ENCODE measurements at regions not wholly inside any gene's neighbourhood (a gene's known extent, or its start where the extent isn't known, plus 50 kb on each side); places are given as distances from the start of the nearest gene placed in this dataset.

- peaks cover 2 to 5% (median 2%) of the 10 kb centered on the region in 3 donors for H3K27me3 Mint-ChIP-seq (ENCODE audit: low read depth in 3 of 3)
- DNase-seq, result no peak
- H3K4me1 Mint-ChIP-seq, result no peaks in the 10 kb centered on the region
- H3K36me3 Mint-ChIP-seq, result peaks cover 0 to 3% (median 0%) of the 10 kb centered on the region in 3 donors
- H3K9me3 Mint-ChIP-seq, result peaks cover 0 to 12% (median 5%) of the 10 kb centered on the region in 6 donors
- no peak overlapping the region for H3K4me3 Mint-ChIP-seq
- no peak overlapping the region for H3K27ac Mint-ChIP-seq
Measured at GRCh38 chr20:39605908-39606307, 643.8 kb downstream of the DHX35 start.

DNA sequence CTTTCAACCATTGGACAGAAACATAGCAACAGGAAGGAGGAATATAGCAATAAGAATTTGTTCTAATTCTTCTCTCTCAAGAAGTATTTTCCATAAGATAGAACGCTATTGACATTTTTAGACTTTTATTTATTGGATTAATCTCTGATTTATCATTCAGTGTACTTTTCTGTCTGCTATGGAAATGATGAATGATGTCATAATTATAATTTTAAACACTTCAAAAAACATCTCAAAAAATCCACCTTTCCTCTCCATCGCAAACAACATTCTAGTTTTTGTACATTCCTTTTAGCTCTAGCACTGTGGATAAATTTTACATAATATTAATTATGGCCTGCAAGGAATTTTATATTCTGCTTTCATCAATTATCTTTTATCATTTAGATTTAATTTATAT lies 643.2 kb downstream of the DHX35 start:
- Mint-ChIP-seq H3K4me1 (no peaks in the 10 kb centered on the region), H3K36me3 (peaks cover 0 to 3% (median 0%) of the 10 kb centered on the region in 3 donors), H3K27ac (no peak overlapping the region), H3K27me3 (ENCODE audit: low read depth in 3 of 3) (peaks cover 2 to 5% (median 2%) of the 10 kb centered on the region in 3 donors), H3K4me3 (no peak overlapping the region), H3K9me3 (peaks cover 0 to 8% (median 3%) of the 10 kb centered on the region in 6 donors)
- DNase-seq, result no peak

DNA sequence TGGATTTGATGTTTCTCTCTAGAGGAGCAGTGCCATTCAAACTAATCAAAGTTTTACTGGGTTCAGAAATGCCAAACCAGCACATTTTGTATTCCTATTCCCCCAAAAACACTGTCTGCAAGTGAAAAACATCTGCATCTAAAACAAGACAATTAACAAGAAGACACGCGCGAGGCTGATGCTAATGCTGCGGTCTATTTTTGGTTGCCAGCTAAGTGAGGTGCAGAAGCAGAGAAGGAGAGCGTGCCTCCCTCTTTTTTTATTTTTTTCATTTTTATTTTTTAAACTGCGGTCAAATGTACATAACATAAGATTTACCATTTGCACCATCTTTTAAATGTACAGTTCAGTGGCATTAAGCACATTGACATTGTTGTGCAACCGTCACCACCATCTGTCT lies 641.1 kb downstream of the DHX35 start:
- Mint-ChIP-seq H3K36me3 (peaks cover 0 to 5% (median 3%) of the 10 kb centered on the region in 3 donors), H3K4me1 (no peaks in the 10 kb centered on the region), H3K27ac (no peak overlapping the region), H3K9me3 (peaks cover 0 to 5% (median 1%) of the 10 kb centered on the region in 6 donors), H3K27me3 (ENCODE audit: low read depth in 3 of 3) (peaks cover 2 to 5% (median 4%) of the 10 kb centered on the region in 3 donors), H3K4me3 (no peak overlapping the region)
- no peak for DNase-seq

DNA sequence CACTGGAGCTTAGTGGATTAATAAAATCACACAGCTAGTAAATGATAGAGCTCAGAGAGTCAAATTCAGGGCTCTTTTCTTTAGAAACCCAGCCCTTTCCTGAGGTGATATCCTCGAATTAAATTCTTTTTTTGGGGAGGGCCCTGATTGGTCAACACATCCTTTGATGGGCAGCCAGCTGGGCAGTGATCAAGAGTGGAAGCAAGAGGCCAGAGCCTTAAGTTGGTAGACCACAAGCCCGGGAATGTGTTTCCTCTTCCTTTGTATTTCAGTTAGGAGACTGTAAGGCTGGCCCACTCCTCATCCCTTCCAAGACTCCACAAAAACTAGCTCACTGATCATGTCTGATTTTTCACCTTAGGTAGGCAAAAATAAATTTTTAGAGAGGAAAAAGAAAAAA lies 640.5 kb downstream of the DHX35 start:
- peaks cover 0 to 5% (median 3%) of the 10 kb centered on the region in 3 donors for H3K36me3 Mint-ChIP-seq
- H3K9me3 Mint-ChIP-seq, result peaks cover 0 to 4% (median 0%) of the 10 kb centered on the region in 6 donors
- H3K27ac Mint-ChIP-seq, result no peak overlapping the region

DNA sequence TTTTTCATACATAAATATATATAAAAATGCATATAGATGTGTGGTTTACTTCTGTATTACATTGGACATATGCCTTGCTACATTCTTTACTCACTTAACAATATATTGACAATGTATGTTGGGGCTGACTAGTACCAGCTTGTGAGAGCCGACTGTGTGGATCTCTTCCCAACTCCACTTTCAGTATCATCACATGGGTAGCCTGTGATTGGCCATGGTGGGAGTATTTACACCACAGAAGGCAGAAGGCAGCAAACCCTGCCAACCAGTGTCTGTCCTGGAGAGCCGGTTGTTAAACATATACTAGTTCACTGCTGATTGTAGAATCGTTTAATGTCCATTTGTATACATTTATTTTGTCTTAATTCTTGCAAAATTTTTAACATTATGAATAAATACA lies 638.7 kb downstream of the DHX35 start:
- Mint-ChIP-seq H3K9me3 (peaks cover 0 to 3% (median 0%) of the 10 kb centered on the region in 6 donors), H3K27me3 (ENCODE audit: low read depth in 3 of 3) (peaks cover 2 to 12% (median 4%) of the 10 kb centered on the region in 3 donors), H3K4me3 (no peak overlapping the region), H3K4me1 (no peaks in the 10 kb centered on the region), H3K27ac (no peak overlapping the region), H3K36me3 (peaks cover 0 to 5% (median 3%) of the 10 kb centered on the region in 3 donors)
- no peak for DNase-seq

More for the DNA sequence above, 640.5 kb downstream of the DHX35 start:
- Mint-ChIP-seq H3K4me3 (no peak overlapping the region), H3K4me1 (no peaks in the 10 kb centered on the region), H3K27me3 (ENCODE audit: low read depth in 3 of 3) (peaks cover 2 to 8% (median 4%) of the 10 kb centered on the region in 3 donors)
- no peak for DNase-seq

DNA sequence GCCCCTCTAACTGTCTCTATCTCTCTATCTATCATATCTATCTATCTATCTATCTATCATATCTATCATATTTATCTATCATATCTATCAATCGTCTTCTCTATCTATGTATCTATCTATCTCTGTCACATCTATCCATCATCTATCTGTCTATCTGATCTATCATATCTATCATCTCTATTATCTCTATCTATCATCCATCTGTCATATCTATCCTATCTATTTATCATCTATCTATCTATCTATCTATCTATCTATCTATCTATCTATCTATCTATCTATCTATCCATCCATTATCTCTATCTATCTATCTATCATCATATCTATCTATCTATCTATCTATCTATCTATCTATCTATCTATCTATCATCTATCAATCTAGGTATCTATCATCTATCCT lies 638.0 kb downstream of the DHX35 start:
- Mint-ChIP-seq H3K9me3 (peaks cover 0 to 2% (median 0%) of the 10 kb centered on the region in 6 donors), H3K4me3 (no peak overlapping the region), H3K4me1 (no peaks in the 10 kb centered on the region), H3K36me3 (peaks cover 0 to 5% (median 3%) of the 10 kb centered on the region in 3 donors), H3K27me3 (ENCODE audit: low read depth in 3 of 3) (peaks cover 0 to 12% (median 4%) of the 10 kb centered on the region in 3 donors), H3K27ac (no peak overlapping the region)
- DNase-seq, result no peak

- Mint-ChIP-seq H3K27ac (no peak overlapping the region), H3K9me3 (peaks cover 0 to 2% (median 0%) of the 10 kb centered on the region in 6 donors), H3K36me3 (peaks cover 0 to 5% (median 0%) of the 10 kb centered on the region in 3 donors), H3K4me3 (no peak overlapping the region), H3K4me1 (no peaks in the 10 kb centered on the region), H3K27me3 (ENCODE audit: low read depth in 3 of 3) (peaks cover 0 to 7% (median 2%) of the 10 kb centered on the region in 3 donors)
- no peak for DNase-seq
Measured at GRCh38 chr20:39596554-39596953, 634.4 kb downstream of the DHX35 start.

- no peak overlapping the region for H3K27ac Mint-ChIP-seq
- DNase-seq, result no peak
- H3K27me3 Mint-ChIP-seq (ENCODE audit: low read depth in 3 of 3), result peaks cover 0 to 4% (median 0%) of the 10 kb centered on the region in 3 donors
- peaks cover 0 to 3% (median 0%) of the 10 kb centered on the region in 3 donors for H3K36me3 Mint-ChIP-seq
- H3K9me3 Mint-ChIP-seq, result peaks cover 0 to 2% (median 0%) of the 10 kb centered on the region in 6 donors
- no peak overlapping the region for H3K4me3 Mint-ChIP-seq
- H3K4me1 Mint-ChIP-seq, result no peaks in the 10 kb centered on the region
Measured at GRCh38 chr20:39592371-39592770, 630.2 kb downstream of the DHX35 start.

DNA sequence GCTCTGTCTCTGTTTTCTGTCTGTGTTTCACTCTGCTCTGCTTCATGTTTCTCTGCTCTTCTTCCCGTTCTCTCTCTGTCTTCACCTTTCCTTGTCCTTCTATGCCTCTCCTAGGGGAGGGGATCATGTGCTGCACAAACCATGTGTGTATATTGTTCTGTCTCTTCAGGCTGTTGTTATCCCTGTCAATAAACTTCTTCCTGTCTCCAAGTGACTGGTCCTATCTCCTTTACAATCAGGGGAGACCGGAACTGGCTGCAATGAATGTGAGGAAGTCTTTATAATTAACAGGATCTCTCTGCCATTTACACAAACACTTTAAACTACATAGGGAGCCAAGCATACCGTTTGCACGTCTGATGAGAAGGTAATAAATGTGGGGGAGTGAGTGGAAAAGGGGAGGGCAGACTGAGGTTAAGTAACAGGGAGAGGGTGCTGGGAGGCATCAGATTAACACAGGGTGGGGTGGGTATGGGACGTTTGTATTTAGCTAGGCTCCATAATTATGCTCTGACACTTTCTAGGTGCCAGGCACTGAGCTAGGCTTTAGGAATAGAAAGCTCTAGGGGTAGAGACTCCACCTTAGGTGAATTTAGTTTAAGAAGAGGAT lies 626.1 kb downstream of the DHX35 start:
- no peak overlapping the region for H3K4me3 Mint-ChIP-seq

DNA sequence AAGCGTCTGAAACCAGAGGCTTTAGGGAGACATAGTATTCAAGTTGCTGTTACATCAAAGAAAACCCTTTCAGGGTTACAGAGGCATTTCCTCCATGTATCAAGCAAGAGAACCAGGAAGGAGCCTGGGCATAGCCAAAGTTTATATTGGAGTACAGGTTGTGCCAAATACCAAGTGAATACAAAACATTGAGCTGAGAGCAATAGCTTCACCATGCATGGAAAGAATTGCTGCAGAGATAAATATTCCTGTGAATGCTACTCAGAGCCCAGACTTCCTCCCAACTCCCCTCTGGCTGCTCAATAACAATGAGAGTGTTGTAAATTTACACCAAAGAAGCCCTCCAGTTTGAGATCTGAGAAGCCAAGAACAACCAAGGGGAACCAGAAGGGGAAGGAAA lies 618.9 kb downstream of the DHX35 start:
- Mint-ChIP-seq H3K27me3 (ENCODE audit: low read depth in 3 of 3) (peaks cover 0 to 6% (median under 1%) of the 10 kb centered on the region in 3 donors), H3K36me3 (no peaks in the 10 kb centered on the region), H3K4me3 (no peak overlapping the region), H3K9me3 (peaks cover 0 to 5% (median 1%) of the 10 kb centered on the region in 6 donors), H3K4me1 (no peaks in the 10 kb centered on the region), H3K27ac (no peak overlapping the region)
- DNase-seq, result no peak

More for the DNA sequence above, 626.1 kb downstream of the DHX35 start:
- DNase-seq, result no peak
- peaks cover 0 to 4% (median under 1%) of the 10 kb centered on the region in 6 donors for H3K9me3 Mint-ChIP-seq
- no peak overlapping the region for H3K27ac Mint-ChIP-seq
- H3K36me3 Mint-ChIP-seq, result peaks cover 0 to 3% (median 3%) of the 10 kb centered on the region in 3 donors
- H3K4me1 Mint-ChIP-seq, result no peaks in the 10 kb centered on the region
- peaks cover 0 to 2% (median 0%) of the 10 kb centered on the region in 3 donors for H3K27me3 Mint-ChIP-seq (ENCODE audit: low read depth in 3 of 3)

DNA sequence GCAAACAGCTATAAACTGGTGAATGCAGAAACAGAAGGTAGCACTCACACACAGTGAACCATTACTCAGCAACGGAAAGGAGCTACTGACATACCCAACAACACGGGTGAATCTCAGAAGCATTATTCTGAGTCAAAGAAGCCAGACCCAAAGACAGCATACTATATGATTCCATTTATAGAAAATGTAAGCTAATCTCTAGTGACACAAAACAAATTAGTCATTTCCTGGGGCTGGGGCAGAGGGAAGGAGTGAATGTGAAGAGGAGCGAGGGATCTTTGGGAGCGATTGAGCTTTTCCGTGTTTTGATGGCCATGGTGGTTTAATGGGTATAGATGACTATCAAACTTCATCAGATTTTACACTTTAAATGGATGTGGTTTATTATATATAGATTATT lies 614.6 kb downstream of the DHX35 start:
- Mint-ChIP-seq H3K4me1 (no peaks in the 10 kb centered on the region), H3K9me3 (peaks cover 0 to 5% (median 0%) of the 10 kb centered on the region in 6 donors), H3K4me3 (no peak overlapping the region), H3K27me3 (ENCODE audit: low read depth in 3 of 3) (peaks cover 0 to 4% (median 2%) of the 10 kb centered on the region in 3 donors), H3K36me3 (peaks cover 0 to 3% (median 0%) of the 10 kb centered on the region in 3 donors), H3K27ac (no peak overlapping the region)
- no peak for DNase-seq

GRCh38 chr20:39574061-39574460 lies 611.9 kb downstream of the DHX35 start:
- no peak overlapping the region for H3K4me3 Mint-ChIP-seq
- no peaks in the 10 kb centered on the region for H3K4me1 Mint-ChIP-seq
- H3K9me3 Mint-ChIP-seq, result peaks cover 0 to 5% (median 0%) of the 10 kb centered on the region in 6 donors
- DNase-seq, result no peak
- no peak overlapping the region for H3K27ac Mint-ChIP-seq
- H3K27me3 Mint-ChIP-seq (ENCODE audit: low read depth in 3 of 3), result peaks cover 0 to 4% (median 2%) of the 10 kb centered on the region in 3 donors
- H3K36me3 Mint-ChIP-seq, result peaks cover 0 to 3% (median 0%) of the 10 kb centered on the region in 3 donors

- Mint-ChIP-seq H3K4me1 (no peaks in the 10 kb centered on the region), H3K27me3 (ENCODE audit: low read depth in 3 of 3) (peaks cover 0 to 3% (median 2%) of the 10 kb centered on the region in 3 donors), H3K36me3 (peaks cover 0 to 3% (median 0%) of the 10 kb centered on the region in 3 donors), H3K4me3 (no peak overlapping the region), H3K27ac (no peak overlapping the region), H3K9me3 (peaks cover 0 to 3% (median 0%) of the 10 kb centered on the region in 6 donors)
- DNase-seq, result no peak
Measured at GRCh38 chr20:39571171-39571570, 609.0 kb downstream of the DHX35 start.

- H3K27ac Mint-ChIP-seq, result no peak overlapping the region
- H3K27me3 Mint-ChIP-seq (ENCODE audit: low read depth in 3 of 3), result peaks cover 0 to 3% (median 2%) of the 10 kb centered on the region in 3 donors
- H3K36me3 Mint-ChIP-seq, result no peaks in the 10 kb centered on the region
- peaks cover 0 to 1% (median 0%) of the 10 kb centered on the region in 6 donors for H3K9me3 Mint-ChIP-seq
- no peak overlapping the region for H3K4me3 Mint-ChIP-seq
- no peaks in the 10 kb centered on the region for H3K4me1 Mint-ChIP-seq
- DNase-seq, result no peak
Measured at GRCh38 chr20:39568109-39568508, 606.0 kb downstream of the DHX35 start.
